GM18508 (cell line): ENCODE measurements at regions not wholly inside any gene's neighbourhood (a gene's known extent, or its start where the extent isn't known, plus 50 kb on each side); places are given as distances from the start of the nearest gene placed in this dataset.
"Not testable (repeated sequence)": the region's sequence is repeated elsewhere in the genome, so short reads cannot be mapped to it uniquely, and the experiment has no call there.

Experiments
- ATAC-seq: cut with Tn5 transposase; IDR thresholded peaks from one replicate; pipeline ENCODE4 v1.9.1; 2021; ENCODE audit warnings: moderate number of reproducible peaks; ENCODE audit not compliant: insufficient read depth, unreplicated experiment

DNA sequence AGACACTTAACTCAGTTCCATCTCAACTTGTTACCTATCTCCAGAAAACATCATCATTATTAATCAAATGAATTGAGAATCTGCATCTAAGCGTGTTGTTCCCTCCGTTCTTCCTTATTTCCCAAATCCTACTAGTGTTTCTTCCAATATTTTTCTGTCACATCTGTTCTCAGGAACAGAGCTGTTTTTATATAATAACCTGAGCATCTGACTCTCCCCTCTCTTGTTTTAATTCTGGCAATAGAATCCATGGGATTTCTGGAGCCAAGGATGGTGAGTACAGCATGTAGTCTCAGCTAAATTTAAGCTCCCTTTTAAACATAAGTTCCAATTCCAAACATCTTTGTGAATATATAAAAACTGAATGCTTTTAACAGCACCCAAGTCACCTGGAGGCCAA lies 558.3 kb downstream of the DTWD2 start:
- no peak for ATAC-seq

DNA sequence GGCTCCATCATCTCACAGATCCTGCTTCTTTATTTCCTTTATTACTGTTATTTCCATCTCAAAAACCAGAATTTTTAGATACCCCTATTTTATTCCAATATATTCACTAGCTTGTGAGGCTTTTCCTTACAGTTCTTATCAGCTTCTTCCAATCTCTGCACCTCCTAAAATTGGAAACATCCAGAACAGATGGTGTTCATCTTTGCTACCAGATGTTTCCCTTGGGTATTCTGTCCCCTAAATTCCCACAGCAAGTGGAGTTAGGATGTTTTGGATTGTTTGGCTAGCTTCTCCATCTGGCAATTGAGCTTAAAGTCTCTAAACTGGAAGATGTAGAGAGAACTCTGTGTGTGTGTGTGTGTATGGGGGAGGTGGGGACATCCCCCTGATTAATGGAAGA lies 580.4 kb downstream of the DTWD2 start:
- ATAC-seq = no peak

GRCh38 chr5:118405650-118406061 lies 582.7 kb downstream of the DTWD2 start:
- no peak for ATAC-seq

DNA sequence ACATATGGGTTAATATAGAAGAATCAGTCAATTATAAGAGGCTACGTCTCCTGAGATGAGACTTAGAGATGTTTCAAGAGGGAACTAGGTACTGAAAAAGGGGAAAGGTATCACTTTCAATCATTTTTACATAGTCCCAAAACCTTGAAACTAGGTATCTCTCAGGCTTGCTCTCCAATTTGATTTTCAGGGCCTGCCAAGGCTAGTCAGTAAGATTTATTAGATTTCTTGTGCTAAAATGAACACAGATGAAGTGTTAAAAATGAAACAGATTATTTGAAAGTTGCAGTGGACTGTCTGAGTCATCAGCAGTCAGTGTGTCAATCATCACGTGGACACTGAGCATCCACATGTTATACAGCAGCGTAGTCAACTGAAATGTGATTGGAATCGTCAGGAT lies 591.1 kb downstream of the DTWD2 start:
- no peak for ATAC-seq

- no peak for ATAC-seq
These were observed 595.9 kb downstream of the DTWD2 start for GRCh38 chr5:118392491-118392890.

- not testable (repeated sequence) for ATAC-seq
These were observed 605.4 kb downstream of the DTWD2 start for GRCh38 chr5:118382931-118383330.

- ATAC-seq = no peak
These were observed 608.9 kb downstream of the DTWD2 start for GRCh38 chr5:118379470-118379869.

GRCh38 chr5:118378959-118379358 lies 609.4 kb downstream of the DTWD2 start:
- no peak for ATAC-seq

- no peak for ATAC-seq
These were observed 610.9 kb downstream of the DTWD2 start for GRCh38 chr5:118377420-118377819.

DNA sequence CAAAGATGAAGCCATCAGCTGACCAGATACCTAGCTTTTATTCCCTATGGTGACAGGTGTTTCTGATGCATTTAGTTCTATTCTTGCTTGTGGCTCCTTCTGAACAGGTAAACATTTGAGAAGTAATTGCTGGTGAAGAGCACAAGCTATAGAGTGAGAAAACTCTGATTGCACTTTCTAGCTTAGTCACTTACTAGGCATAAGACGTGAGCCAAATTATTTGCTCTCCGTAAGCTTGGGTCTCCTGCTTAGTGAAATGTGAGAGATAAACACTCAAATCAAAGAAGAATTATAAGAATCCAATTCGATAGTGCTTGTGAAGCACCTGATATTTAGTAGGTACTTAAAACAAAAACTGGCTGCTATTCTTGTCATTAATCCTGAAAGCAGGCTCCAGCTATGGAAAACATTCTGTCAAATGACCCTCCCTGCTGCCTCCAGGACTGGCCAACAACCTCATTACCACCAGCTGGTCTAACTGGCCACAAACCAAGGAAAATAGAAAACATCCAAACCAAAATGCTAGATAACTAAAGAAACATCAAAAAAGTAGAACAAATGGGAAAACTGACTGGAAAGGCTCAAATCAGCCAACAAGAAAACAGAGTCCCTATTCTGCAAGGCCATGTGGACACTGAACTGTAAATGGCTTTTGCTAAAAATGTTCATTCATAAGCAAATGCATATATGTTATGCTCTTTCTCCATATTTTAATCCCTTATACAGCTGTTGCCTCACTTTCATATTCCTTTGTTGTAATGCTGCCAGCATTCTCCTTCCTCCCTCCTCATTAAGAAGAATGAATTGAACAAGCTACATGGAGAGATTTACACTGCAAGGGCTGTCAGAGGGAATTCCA lies 616.1 kb downstream of the DTWD2 start:
- no peak for ATAC-seq

- no peak for ATAC-seq
These were observed 621.9 kb downstream of the DTWD2 start for GRCh38 chr5:118366429-118366828.

DNA sequence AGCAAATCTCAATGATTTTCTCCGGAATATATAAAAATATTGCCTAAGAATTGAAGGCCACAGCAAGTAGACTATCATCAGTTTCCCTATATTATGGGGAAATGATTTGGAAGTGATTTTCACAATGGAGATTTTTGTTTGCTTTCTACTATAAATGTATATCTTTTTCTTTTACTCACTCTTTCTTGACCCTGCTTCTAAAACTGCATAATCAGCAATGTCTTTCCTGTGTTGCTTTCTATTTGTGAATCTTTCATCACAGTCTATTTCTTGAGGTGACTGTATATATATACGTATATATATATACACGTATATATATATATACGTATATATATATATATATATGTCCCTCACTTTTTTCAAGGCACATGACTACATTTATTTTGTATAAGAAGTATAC lies 622.6 kb downstream of the DTWD2 start:
- ATAC-seq = no peak

- no peak for ATAC-seq
These were observed 633.5 kb downstream of the DTWD2 start for GRCh38 chr5:118354797-118355196.

DNA sequence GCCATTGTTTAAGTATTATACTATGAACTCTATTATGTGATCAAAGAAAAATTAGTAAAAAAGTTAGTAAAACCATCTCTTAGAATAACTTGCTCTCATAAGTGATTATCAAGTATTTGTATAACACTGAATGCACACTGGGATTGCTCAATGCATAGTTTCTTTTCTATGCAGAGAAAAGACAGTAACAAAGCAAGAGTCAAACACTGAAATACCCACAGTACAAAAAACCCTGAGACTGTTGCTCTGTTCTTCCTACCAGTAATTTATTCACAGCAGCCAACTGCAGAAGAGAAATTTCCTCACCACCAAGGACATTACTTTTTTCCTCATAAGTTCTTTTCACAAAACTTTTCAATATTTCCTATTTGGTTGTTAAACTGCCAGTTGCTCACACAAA lies 634.4 kb downstream of the DTWD2 start:
- no peak for ATAC-seq

GRCh38 chr5:118336468-118336867 lies 651.9 kb downstream of the DTWD2 start:
- ATAC-seq = no peak

- ATAC-seq = no peak
These were observed 661.0 kb downstream of the DTWD2 start for GRCh38 chr5:118327389-118327788.

DNA sequence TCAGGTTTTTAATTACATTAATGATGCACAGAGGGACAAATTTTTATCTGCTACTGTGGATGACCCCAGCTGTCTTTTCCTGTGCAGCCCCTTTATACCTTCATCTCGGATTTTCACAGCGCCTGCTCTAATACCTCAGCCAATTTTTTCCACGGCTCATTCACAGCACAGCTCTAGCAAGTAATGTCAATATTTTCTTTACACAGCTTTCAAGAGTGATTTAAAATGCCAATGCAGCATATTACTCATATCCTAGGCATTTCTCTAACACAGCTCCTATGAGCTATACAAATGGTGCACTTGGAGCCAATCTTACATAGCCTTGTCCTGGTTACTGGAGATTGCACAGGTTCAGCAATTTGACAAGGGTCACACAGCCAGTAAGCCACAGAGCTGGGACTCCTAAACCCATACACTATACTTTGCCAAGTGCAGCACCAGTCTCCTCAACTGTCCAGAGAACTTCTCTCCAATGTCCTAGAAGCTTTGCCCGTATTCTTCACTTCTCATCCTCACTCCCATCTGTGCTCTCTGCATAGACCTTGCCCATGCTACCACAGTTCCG lies 661.8 kb downstream of the DTWD2 start:
- ATAC-seq = no peak

DNA sequence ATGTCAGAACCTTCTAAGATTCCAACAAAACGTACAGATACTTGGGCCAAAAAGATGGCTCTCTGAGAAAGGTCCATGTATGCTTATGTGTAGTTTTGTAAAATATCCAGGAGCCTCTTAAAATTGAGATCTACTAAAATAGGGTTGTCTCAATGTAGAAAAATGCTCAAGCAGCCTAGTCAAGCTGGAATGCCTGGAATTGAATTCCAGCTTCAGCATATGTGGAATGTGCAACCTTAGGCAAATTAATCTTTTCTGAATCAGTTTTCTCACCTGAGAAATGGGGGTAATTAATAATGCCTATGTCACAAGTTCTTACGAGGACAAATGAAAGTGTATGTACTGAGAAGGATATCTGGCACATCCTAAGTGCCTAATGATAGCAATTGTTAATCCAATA lies 662.4 kb downstream of the DTWD2 start:
- ATAC-seq = no peak

GRCh38 chr5:118323723-118324122 lies 664.6 kb downstream of the DTWD2 start:
- ATAC-seq = not testable (repeated sequence)

GRCh38 chr5:118321081-118321480 lies 667.3 kb downstream of the DTWD2 start:
- ATAC-seq = no peak

DNA sequence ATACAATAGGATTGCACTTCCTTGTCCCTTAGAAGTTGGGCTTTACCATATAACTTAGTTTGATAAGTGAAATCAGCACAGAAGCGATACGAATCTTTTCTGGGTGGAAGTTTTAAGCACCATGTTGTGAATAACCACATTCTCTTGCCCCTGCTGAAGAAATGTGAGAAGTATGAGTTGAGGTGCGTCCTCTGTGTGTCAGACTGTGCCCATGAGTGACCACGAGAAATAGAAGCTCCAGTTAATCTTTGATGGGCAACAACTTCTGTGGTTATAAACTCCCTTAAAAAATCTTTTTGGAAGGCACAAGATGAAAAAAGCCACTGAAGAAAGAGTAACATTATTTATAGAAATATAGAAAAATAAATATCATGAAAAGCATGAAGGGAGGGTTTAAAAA lies 668.2 kb downstream of the DTWD2 start:
- ATAC-seq = no peak

DNA sequence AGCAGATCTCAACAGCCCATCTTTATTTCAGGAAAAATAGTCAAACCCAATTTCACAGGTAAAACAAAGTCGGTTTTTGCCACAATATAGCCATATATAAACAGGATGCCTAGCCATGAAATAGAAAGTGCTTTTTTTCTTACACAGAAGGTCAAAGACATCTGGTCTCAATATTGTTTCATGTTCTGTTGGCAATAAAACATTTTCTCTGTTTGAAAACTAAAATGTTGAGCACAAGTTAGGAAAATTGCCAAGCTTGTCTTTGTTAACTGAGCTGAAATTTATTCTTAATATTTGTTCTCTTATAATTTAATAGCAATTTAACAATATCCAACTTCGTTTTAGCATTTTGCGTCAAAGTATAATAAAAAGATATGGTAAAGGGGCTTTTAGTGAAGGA lies 673.4 kb downstream of the DTWD2 start:
- no peak for ATAC-seq
